Epithelial cell of proximal tubule (primary cell): ENCODE measurements at regions not wholly inside any gene's neighbourhood (a gene's known extent, or its start where the extent isn't known, plus 50 kb on each side); places are given as distances from the start of the nearest gene placed in this dataset.

Source experiments
- DNase-seq: peaks from one replicate; pipeline ENCODE4 v3.0.0-alpha.2; 2011; ENCODE audit warnings: low read depth
- H3K4me3 ChIP-seq: 2 replicates; pipeline ENCODE4 v1.5.1; 2011; ENCODE audit warnings: low read depth, mild to moderate bottlenecking, low read length
- CTCF ChIP-seq: conservative IDR thresholded peaks from 2 replicates; pipeline ENCODE4 v1.5.1; 2012; ENCODE audit warnings: low read depth, mild to moderate bottlenecking, low read length

DNA sequence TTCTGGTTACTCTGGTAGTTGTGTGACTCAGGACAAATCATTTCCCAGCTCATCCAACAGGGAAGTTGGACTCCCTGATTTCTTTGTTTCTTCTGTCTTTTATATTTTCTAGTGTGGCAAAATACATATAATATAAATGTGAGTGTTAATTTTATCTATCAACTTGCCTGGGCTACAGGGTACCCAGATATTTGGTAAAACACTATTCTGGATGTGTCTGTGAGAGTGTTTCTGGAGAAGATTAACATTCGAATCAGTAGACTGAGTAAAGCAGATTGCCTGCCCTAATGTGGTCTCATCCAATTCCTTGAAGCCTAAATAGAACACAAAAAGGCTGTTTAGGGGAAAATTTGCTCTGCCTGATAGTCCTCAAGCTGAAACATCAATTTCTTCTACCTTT, 91.1 kb upstream of the EPCAM start:
- no peak for DNase-seq
- H3K4me3 ChIP-seq, result no peak overlapping the region
- TF ChIP-seq CTCF, result no peak

GRCh38 chr2:47277187-47277586, 91.9 kb upstream of the EPCAM start:
- no peak overlapping the region for H3K4me3 ChIP-seq
- no peak for DNase-seq
- TF ChIP-seq CTCF, result no peak

DNA sequence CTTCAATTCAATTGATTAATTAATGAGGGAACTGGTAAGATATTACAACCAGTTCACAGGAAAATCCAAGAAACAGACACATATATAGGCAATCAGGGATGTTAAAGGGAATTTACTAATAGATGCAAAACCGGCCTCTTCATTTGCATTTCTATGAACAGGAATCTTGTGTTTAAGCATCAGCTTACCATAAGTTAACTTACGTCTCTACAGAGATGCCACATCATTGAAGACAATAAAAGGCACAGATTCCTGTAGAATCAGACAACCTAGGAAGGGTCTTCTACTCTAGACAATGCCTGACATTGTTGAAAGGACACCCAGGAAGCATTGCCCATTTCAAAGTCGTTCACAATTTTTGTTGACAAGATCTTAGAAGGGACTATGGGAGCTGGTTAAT, 93.0 kb upstream of the EPCAM start:
- no peak for TF ChIP-seq CTCF
- no peak for DNase-seq

DNA sequence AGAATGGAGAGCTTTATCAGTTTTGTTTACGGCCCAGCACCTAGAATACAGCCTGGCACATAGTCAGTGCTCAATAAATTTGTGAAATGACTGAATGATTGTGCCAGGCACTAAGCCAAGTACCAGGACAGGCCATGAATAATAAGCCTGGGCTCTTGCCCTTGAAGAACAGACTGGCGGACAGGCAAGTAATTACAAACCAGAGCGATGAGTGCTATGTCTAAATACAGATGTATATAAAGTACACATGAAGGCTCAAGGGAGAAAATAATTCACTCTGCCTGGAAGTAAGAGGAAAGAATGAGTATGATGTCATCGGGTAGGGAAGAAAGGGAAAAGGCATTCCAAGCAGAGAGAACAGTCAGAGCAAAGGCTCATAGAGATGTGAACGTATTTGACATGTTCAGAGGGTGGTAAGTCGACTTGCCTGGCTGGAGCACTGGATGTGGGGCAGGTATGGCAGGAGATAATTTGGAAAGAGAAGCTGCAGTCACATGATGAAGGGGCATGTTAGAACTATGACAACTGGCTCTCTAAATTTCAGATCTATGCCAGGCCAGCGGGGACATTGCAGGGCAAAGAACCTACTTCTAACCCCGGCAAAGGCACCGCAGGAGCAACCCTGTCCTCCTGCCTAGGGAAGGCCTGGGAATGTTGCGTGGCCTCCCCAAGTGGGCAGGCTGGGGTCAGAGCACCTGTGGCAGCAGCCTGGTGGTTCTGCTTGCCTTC, 94.9 kb upstream of the EPCAM start:
- no peak for DNase-seq
- H3K4me3 ChIP-seq, result no peak overlapping the region
- no peak for TF ChIP-seq CTCF

More for the DNA sequence above, 93.0 kb upstream of the EPCAM start:
- no peak overlapping the region for H3K4me3 ChIP-seq

DNA sequence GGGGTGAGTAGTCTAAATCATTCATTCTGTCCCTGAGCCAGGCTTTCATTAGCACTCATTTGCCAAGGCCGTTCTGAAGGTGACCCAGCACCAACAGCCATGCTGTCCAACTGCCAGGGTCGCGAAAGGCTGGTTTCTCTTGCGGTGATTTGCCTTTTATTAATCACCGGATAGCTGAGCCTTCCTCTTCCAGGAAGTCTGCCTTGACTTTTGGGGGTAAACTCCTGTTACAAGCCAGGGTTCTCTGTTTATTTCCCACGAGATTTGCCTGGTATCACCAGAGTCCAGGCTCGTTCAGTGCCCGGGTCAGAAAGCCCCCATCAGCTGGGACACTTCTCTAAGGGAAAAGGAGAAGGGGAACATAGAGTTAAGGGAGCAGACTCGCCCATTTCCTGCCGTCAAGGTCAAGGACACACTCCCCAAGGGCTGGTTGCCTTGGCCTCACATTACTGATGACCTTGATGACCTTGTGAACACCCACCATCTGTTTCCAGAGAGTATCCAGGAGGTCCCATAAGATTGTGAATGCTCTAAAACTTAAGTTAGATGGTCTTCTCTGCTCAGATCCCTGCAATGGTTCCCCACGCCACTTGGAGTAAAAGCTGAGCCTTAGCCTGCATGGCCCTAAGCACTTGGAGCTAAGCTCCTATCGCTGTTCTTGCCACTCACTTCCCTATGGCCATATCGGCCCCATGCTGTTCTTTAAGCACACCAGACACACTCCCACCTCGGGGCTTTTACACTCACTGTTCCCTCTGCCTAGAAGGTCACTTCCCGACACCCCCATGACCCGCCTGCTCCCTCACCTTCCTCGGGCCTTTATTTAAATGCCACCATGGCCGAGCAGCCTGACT, 96.0 kb upstream of the EPCAM start:
- TF ChIP-seq CTCF, result no peak
- H3K4me3 ChIP-seq, result peak overlapping the region; percentile 61
- no peak for DNase-seq

DNA sequence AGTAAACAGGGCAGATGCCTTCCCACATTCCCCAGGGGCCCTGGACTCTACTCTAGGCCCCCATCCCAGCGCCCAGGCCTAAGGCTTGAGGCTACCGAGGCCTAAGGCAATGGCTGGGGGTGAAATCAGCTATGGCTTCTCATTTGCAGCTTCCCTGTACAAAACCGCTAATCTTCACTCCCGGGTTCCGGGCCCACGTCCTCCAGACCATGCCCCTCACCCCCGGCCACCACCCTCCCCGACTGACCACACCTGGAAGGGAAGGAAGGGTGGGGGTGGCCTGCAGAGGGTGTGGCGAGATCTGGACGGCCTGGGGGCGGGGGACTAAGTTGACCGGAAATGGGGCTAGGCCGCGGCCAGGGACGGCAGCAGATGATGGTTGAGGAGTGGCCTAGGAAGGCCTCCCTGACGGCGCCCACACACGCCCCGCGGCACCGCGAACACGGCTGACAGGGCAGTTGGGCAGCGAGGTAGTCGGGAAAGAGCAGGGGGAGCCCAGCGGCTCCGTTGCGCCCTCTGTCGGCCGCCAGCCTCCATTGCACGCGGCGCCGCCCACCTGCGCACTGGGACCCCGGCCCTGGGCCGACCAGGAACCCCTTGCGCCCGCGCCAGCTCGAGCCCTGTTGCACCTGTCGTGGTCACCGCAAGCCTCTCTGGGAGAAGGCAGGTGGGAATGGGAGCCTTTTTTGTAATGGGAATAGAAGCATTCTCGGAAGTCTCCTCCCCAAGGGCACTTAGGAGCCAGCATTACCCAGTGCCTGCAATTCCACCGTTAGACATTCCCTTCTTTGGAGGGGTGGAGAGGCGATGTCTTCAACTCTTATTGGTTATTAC, 95.9 kb upstream of the CALM2 start:
- peak; percentile 86 for TF ChIP-seq CTCF
- no peak for DNase-seq
- H3K4me3 ChIP-seq, result peak overlapping the region; percentile 61
